ENCODE measurements at regions not wholly inside any gene's neighbourhood (a gene's known extent, or its start where the extent isn't known, plus 50 kb on each side); places are given as distances from the start of the nearest gene placed in this dataset.

GRCh38 chr14:88069677-88070076, 64.7 kb downstream of the GPR65 start:
- TF ChIP-seq, protein P1, sequence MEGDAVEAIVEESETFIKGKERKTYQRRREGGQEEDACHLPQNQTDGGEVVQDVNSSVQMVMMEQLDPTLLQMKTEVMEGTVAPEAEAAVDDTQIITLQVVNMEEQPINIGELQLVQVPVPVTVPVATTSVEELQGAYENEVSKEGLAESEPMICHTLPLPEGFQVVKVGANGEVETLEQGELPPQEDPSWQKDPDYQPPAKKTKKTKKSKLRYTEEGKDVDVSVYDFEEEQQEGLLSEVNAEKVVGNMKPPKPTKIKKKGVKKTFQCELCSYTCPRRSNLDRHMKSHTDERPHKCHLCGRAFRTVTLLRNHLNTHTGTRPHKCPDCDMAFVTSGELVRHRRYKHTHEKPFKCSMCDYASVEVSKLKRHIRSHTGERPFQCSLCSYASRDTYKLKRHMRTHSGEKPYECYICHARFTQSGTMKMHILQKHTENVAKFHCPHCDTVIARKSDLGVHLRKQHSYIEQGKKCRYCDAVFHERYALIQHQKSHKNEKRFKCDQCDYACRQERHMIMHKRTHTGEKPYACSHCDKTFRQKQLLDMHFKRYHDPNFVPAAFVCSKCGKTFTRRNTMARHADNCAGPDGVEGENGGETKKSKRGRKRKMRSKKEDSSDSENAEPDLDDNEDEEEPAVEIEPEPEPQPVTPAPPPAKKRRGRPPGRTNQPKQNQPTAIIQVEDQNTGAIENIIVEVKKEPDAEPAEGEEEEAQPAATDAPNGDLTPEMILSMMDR (IDR thresholded peaks at IDR 0.05; ENCODE audit: insufficient read depth, low read length) = no peak
- no peak for TF ChIP-seq POLR2AphosphoS5 (IDR thresholded peaks at IDR 0.05; ENCODE audit: low read depth)
- TF ChIP-seq, protein P2, sequence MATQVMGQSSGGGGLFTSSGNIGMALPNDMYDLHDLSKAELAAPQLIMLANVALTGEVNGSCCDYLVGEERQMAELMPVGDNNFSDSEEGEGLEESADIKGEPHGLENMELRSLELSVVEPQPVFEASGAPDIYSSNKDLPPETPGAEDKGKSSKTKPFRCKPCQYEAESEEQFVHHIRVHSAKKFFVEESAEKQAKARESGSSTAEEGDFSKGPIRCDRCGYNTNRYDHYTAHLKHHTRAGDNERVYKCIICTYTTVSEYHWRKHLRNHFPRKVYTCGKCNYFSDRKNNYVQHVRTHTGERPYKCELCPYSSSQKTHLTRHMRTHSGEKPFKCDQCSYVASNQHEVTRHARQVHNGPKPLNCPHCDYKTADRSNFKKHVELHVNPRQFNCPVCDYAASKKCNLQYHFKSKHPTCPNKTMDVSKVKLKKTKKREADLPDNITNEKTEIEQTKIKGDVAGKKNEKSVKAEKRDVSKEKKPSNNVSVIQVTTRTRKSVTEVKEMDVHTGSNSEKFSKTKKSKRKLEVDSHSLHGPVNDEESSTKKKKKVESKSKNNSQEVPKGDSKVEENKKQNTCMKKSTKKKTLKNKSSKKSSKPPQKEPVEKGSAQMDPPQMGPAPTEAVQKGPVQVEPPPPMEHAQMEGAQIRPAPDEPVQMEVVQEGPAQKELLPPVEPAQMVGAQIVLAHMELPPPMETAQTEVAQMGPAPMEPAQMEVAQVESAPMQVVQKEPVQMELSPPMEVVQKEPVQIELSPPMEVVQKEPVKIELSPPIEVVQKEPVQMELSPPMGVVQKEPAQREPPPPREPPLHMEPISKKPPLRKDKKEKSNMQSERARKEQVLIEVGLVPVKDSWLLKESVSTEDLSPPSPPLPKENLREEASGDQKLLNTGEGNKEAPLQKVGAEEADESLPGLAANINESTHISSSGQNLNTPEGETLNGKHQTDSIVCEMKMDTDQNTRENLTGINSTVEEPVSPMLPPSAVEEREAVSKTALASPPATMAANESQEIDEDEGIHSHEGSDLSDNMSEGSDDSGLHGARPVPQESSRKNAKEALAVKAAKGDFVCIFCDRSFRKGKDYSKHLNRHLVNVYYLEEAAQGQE (IDR thresholded peaks at IDR 0.05; ENCODE audit: insufficient replicate concordance, low read depth) = no peak
- TF ChIP-seq GABPA (IDR thresholded peaks at IDR 0.05; ENCODE audit: low read depth) = no peak
- TF ChIP-seq SPI1 (IDR thresholded peaks at IDR 0.05; ENCODE audit: borderline replicate concordance, low read depth) = peak; percentile 55; the same call in 1 of the 2 replicates
